ENCODE measurements at regions not wholly inside any gene's neighbourhood (a gene's known extent, or its start where the extent isn't known, plus 50 kb on each side); places are given as distances from the start of the nearest gene placed in this dataset.

- H3K4ac ChIP-seq (ENCODE audit: low read depth, low read length), result no peak overlapping the region
- H3K4me3 Mint-ChIP-seq, result no peak overlapping the region; a peak in 1 of 5 replicates
- no peak overlapping the region for H3K4me2 ChIP-seq (ENCODE audit: insufficient read depth, insufficient read length, low read length)
Observed at GRCh38 chr6:99165838-99166237, 183.6 kb downstream of the FAXC start.

More at GRCh38 chr6:99165838-99166237, 183.6 kb downstream of the FAXC start:
- H3T11ph ChIP-seq (ENCODE audit: low read length), result no peak overlapping the region
- TF ChIP-seq CTCF (conservative IDR thresholded peaks at IDR 0.05), result no peak
- no peak overlapping the region for H4K91ac ChIP-seq (ENCODE audit: insufficient read length, low read depth, low read length)
- no peaks in the 10 kb centered on the region for H3K27me3 Mint-ChIP-seq (ENCODE audit: low read depth)
- H4K8ac ChIP-seq (replicated peaks; ENCODE audit: insufficient read length, low read depth, low read length), result no peak overlapping the region
- no peaks in the 10 kb centered on the region for H3K79me1 ChIP-seq (ENCODE audit: insufficient read depth, low read depth, low read length, poor library complexity, severe bottlenecking)
- no peak for DNase-seq
- H3K4me1 ChIP-seq (ENCODE audit: insufficient read depth, low read length), result no peaks in the 10 kb centered on the region
- H3K27ac Mint-ChIP-seq, result no peak overlapping the region
- H2AK5ac ChIP-seq (ENCODE audit: insufficient read length, low read length), result no peak overlapping the region
- no peak overlapping the region for H2BK15ac ChIP-seq (ENCODE audit: low read depth, low read length)
- no peak overlapping the region for H3K23ac ChIP-seq (ENCODE audit: insufficient read length, low read depth, low read length)
- H3K9me3 ChIP-seq (ENCODE audit: control insufficient read depth, low read depth, low read length), result no peaks in the 10 kb centered on the region
- no peak overlapping the region for H2BK12ac ChIP-seq (ENCODE audit: insufficient read length, low read depth, low read length)
- H3K18ac ChIP-seq (ENCODE audit: insufficient read length, low read depth, low read length), result no peak overlapping the region
- H3K4me1 Mint-ChIP-seq, result no peaks in the 10 kb centered on the region
- no peak overlapping the region for H3K56ac ChIP-seq (ENCODE audit: insufficient read length, low read depth, low read length)
- H4K5ac ChIP-seq (ENCODE audit: insufficient read length, low read depth, low read length), result no peak overlapping the region
- no peak overlapping the region for H2BK120ac ChIP-seq (ENCODE audit: low read depth, low read length, poor library complexity, severe bottlenecking)
- H3K79me2 ChIP-seq (ENCODE audit: insufficient read depth, low read length), result no peaks in the 10 kb centered on the region
- H3K9ac ChIP-seq (ENCODE audit: extremely low read depth, insufficient read length, low read length), result no peak overlapping the region
- H3K36me3 Mint-ChIP-seq (ENCODE audit: insufficient read depth in 1 of 3, low read depth in 3 of 3), result no peaks in the 10 kb centered on the region
- no peak overlapping the region for H2BK5ac ChIP-seq (ENCODE audit: insufficient read length, low read length)
- no peaks in the 10 kb centered on the region for H4K20me1 ChIP-seq (ENCODE audit: control insufficient read depth, insufficient read depth, insufficient read length)
- H3K27ac ChIP-seq (ENCODE audit: insufficient read length, low read depth, low read length), result no peak overlapping the region
- H3K14ac ChIP-seq (ENCODE audit: insufficient read depth, low read length), result no peak overlapping the region
- no peaks in the 10 kb centered on the region for H3K9me3 Mint-ChIP-seq
- H2AFZ ChIP-seq (ENCODE audit: low read length), result no peak overlapping the region
- H3K27me3 ChIP-seq (ENCODE audit: insufficient read depth, low read length), result no peaks in the 10 kb centered on the region
- no peaks in the 10 kb centered on the region for H3K23me2 ChIP-seq (ENCODE audit: insufficient read length, low read depth, low read length, poor library complexity, severe bottlenecking)
- no peak overlapping the region for H2BK20ac ChIP-seq (ENCODE audit: low read depth, low read length, poor library complexity, severe bottlenecking)
